Stimulated activated naive B cell treated with anti-CD40 and anti-IgM and Interleukin-4, amounts not matched to agents 10 μg/mL and 1 μg/mL and 100 μg/mL, for 72 hours (primary cell): ENCODE measurements at regions not wholly inside any gene's neighbourhood (a gene's known extent, or its start where the extent isn't known, plus 50 kb on each side); places are given as distances from the start of the nearest gene placed in this dataset.

Source experiments
- ATAC-seq, 2 donors: fragments of 150-1000 bp; cut with Tn5 transposase; replicated peaks; 2 replicates each; pipeline ENCODE4 v1.10.0; 2021; ENCODE audit warnings: moderate library complexity in 1 of 2
- DNase-seq: peaks from one replicate; pipeline ENCODE4 v3.0.0; 2021
- H3K27ac Mint-ChIP-seq: one replicate; pipeline ENCODE4 v1.8.0; 2022; ENCODE audit warnings: mild to moderate bottlenecking, mixed read lengths
- H3K27me3 Mint-ChIP-seq, 2 donors: one replicate each; pipeline ENCODE4 v1.8.0; 2022; ENCODE audit warnings: mixed read lengths in 2 of 2
- H3K36me3 Mint-ChIP-seq, 2 donors: one replicate each; pipeline ENCODE4 v1.8.0; 2022; ENCODE audit warnings: mixed read lengths in 2 of 2, mild to moderate bottlenecking in 1 of 2
- H3K4me1 Mint-ChIP-seq, 2 donors: one replicate each; pipeline ENCODE4 v1.8.0; 2022; ENCODE audit warnings: mixed read lengths in 2 of 2, mild to moderate bottlenecking in 1 of 2
- H3K4me3 Mint-ChIP-seq, 2 donors: one replicate each; pipeline ENCODE4 v1.8.0; 2022; ENCODE audit warnings: mild to moderate bottlenecking in 2 of 2, mixed read lengths in 2 of 2, moderate library complexity in 1 of 2
- H3K9me3 Mint-ChIP-seq, 2 donors: one replicate each; pipeline ENCODE4 v1.8.0; 2022; ENCODE audit warnings: mixed read lengths in 2 of 2, mild to moderate bottlenecking in 1 of 2

- H3K4me3 Mint-ChIP-seq = no peak overlapping the region
- DNase-seq (no peak), ATAC-seq (no peak)
- H3K4me1 Mint-ChIP-seq = no peaks in the 10 kb centered on the region
- no peaks in the 10 kb centered on the region for H3K36me3 Mint-ChIP-seq
- peaks cover 0 to 1% of the 10 kb centered on the region in 2 donors for H3K9me3 Mint-ChIP-seq
- no peak overlapping the region for H3K27ac Mint-ChIP-seq
- H3K27me3 Mint-ChIP-seq = no peaks in the 10 kb centered on the region
Observed at GRCh38 chr4:65193985-65194384, 476.3 kb downstream of the EPHA5 start.

GRCh38 chr4:65190780-65191179, 479.5 kb downstream of the EPHA5 start:
- DNase-seq (no peak), ATAC-seq (no peak)
- no peaks in the 10 kb centered on the region for H3K36me3 Mint-ChIP-seq
- H3K4me1 Mint-ChIP-seq = no peaks in the 10 kb centered on the region
- no peak overlapping the region for H3K27ac Mint-ChIP-seq
- H3K27me3 Mint-ChIP-seq = no peaks in the 10 kb centered on the region
- no peak overlapping the region for H3K4me3 Mint-ChIP-seq
- peaks cover 0 to 2% of the 10 kb centered on the region in 2 donors for H3K9me3 Mint-ChIP-seq

DNA sequence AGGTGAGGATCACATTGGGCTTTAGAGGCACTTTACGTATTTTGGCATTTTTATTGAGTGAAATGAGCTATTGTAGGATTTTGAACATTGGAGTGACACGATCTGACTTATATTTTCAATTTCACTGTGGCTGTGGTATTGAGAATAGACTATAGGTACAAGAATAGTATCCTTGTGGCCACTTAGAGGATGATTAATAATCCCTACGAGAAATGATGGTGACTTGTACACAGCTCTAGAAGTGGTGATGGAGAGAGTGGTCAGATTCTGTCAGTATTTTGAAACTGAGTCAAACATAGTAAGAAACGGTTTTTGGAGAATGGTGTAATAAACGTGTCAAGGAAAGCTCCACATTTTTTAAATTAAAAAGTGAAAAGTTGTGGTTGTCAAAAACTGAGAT, 494.7 kb downstream of the EPHA5 start:
- H3K36me3 Mint-ChIP-seq = no peaks in the 10 kb centered on the region
- H3K4me1 Mint-ChIP-seq = no peaks in the 10 kb centered on the region
- H3K27me3 Mint-ChIP-seq = no peaks in the 10 kb centered on the region
- H3K27ac Mint-ChIP-seq = no peak overlapping the region
- H3K4me3 Mint-ChIP-seq = no peak overlapping the region
- no peak for ATAC-seq
- peaks cover 0 to 4% of the 10 kb centered on the region in 2 donors for H3K9me3 Mint-ChIP-seq
- DNase-seq = no peak

DNA sequence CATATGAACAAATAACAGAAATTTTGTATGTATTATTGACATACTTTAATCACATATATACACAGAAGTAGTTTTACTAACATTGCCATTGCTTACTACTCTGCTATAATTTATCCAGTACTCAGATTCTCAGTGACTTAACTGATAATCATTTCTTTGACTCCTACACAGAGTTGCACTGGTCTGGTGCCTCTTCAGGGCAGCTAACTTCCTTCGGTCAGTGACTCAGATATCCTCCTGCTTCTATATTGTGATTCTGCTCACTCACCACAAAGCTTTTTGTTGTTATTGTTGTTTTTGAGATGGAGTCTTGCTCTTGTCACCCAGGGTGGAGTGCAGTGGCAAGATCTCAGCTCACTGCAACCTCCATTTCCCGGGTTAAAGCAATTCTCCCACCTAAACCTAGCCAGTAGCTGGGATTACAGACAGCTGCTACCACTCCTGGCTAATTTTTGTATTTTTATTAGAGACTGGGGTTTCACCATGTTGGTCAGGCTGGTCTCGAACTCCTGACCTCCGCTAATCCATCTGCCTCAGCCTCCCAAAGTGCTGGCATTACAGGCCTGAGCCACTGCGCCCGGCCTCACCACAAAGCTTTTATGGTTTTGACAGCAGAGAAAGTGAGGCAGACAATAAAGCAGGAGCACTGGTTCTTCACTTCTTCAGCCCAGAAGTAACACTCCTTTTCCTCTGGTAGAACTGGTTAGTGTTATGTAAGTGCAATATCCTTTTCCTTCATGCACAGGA, 499.3 kb downstream of the EPHA5 start:
- Mint-ChIP-seq H3K9me3 (peaks cover 0 to 3% of the 10 kb centered on the region in 2 donors), H3K36me3 (no peaks in the 10 kb centered on the region), H3K27ac (no peak overlapping the region), H3K4me1 (no peaks in the 10 kb centered on the region), H3K27me3 (no peaks in the 10 kb centered on the region), H3K4me3 (no peak overlapping the region)
- ATAC-seq (no peak), DNase-seq (no peak)

DNA sequence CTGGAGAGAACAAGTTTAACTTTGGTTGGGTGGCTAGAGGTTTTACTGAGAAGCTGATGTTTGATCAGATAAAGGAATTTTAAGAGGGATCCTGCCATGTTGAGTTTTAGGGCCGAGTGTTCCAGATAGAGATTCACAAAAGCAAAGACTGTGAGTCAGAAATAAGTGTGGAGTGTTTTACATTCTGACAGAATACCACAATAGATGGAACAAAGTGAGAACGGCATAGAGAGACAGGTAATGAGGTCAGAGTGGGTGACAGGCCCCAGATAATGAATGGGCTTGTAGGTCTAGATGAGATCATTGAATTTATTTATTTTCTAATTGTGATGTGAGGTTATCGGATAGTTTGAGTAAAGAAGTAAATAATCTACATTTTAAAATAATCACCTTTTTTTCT, 502.6 kb downstream of the EPHA5 start:
- no peaks in the 10 kb centered on the region for H3K36me3 Mint-ChIP-seq
- no peak overlapping the region for H3K4me3 Mint-ChIP-seq
- H3K4me1 Mint-ChIP-seq = no peaks in the 10 kb centered on the region
- DNase-seq (no peak), ATAC-seq (no peak)
- H3K9me3 Mint-ChIP-seq = no peaks in the 10 kb centered on the region
- H3K27ac Mint-ChIP-seq = no peak overlapping the region
- H3K27me3 Mint-ChIP-seq = no peaks in the 10 kb centered on the region

GRCh38 chr4:65152205-65152604, 518.1 kb downstream of the EPHA5 start:
- Mint-ChIP-seq H3K36me3 (no peaks in the 10 kb centered on the region), H3K4me3 (no peak overlapping the region), H3K27ac (no peak overlapping the region), H3K9me3 (peaks cover 4 to 5% of the 10 kb centered on the region in 2 donors), H3K4me1 (no peaks in the 10 kb centered on the region), H3K27me3 (no peaks in the 10 kb centered on the region)
- ATAC-seq = no peak
- no peak for DNase-seq

DNA sequence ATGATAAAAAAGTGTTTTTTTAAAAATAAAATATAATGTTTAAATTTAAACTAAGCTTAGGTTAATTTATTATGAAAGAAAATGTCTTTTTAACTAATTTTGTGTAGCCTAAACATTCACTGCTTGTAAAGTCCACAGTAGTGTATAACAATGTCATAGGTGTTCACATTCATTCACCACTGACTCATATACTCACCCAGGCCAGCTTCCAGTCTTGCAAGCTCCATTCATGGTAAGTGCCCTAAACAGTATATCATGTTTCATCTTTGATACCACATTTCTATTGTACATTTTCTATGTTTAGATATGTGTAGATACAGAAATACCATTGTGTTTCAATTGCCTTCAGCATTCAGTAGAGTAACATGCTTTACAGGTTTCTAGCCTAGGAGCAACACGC, 530.3 kb downstream of the EPHA5 start:
- ATAC-seq (no peak), DNase-seq (no peak)
- Mint-ChIP-seq H3K4me1 (no peaks in the 10 kb centered on the region), H3K4me3 (no peak overlapping the region), H3K36me3 (no peaks in the 10 kb centered on the region), H3K27me3 (no peaks in the 10 kb centered on the region), H3K27ac (no peak overlapping the region), H3K9me3 (peaks cover 17 to 25% of the 10 kb centered on the region in 2 donors)

DNA sequence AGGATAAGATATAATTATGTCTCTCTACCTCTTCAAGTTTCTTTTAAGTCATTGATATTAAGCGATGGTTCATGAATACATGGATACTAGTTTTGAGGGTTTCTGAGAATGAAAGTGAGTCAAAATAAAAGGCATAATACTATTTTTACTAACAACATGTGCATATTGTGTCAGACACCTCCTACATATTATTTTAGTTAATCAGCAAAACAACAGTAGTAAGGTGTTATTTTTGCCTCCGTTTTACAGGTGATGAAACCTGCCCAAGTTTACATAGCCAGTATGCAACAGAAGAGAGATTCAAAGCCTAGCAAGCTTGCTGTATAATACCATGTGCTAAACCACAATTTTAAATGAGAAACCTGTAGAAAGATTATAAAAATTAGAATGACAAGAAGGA, 544.1 kb downstream of the EPHA5 start:
- H3K27me3 Mint-ChIP-seq = no peaks in the 10 kb centered on the region
- ATAC-seq (no peak), DNase-seq (no peak)
- H3K27ac Mint-ChIP-seq = no peak overlapping the region
- no peaks in the 10 kb centered on the region for H3K36me3 Mint-ChIP-seq
- H3K4me1 Mint-ChIP-seq = no peaks in the 10 kb centered on the region
- H3K4me3 Mint-ChIP-seq = no peak overlapping the region
- H3K9me3 Mint-ChIP-seq = peaks cover 0 to 2% of the 10 kb centered on the region in 2 donors

DNA sequence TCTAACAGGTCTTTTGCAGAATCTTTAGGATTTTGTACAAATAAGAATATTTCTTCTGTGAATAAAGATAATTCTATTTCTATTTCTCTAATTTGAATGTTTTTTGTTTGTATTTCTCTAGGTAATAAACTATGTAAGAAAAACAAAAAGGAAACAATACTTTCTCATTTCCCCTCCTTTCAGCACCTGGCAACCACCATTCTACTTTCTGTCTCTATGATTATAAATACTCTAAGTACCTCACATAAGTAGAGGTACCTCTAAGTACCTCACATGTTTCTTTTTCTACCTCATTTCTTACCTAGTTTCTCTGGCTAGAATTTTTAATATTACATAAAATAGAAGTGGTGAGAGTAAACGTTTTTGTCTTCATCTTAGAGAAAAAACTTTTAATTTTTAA, 550.0 kb downstream of the EPHA5 start:
- no peaks in the 10 kb centered on the region for H3K4me1 Mint-ChIP-seq
- no peak overlapping the region for H3K27ac Mint-ChIP-seq
- no peak for DNase-seq
- ATAC-seq = no peak
- H3K4me3 Mint-ChIP-seq = no peak overlapping the region
- H3K36me3 Mint-ChIP-seq = no peaks in the 10 kb centered on the region
- peaks cover 2 to 4% of the 10 kb centered on the region in 2 donors for H3K9me3 Mint-ChIP-seq
- H3K27me3 Mint-ChIP-seq = no peaks in the 10 kb centered on the region

GRCh38 chr4:65102419-65102818, 567.9 kb downstream of the EPHA5 start:
- H3K27ac Mint-ChIP-seq = no peak overlapping the region
- no peaks in the 10 kb centered on the region for H3K4me1 Mint-ChIP-seq
- DNase-seq (no peak), ATAC-seq (no peak)
- H3K36me3 Mint-ChIP-seq = no peaks in the 10 kb centered on the region
- H3K4me3 Mint-ChIP-seq = no peak overlapping the region
- H3K9me3 Mint-ChIP-seq = peaks cover 0 to 5% of the 10 kb centered on the region in 2 donors
- H3K27me3 Mint-ChIP-seq = no peaks in the 10 kb centered on the region

DNA sequence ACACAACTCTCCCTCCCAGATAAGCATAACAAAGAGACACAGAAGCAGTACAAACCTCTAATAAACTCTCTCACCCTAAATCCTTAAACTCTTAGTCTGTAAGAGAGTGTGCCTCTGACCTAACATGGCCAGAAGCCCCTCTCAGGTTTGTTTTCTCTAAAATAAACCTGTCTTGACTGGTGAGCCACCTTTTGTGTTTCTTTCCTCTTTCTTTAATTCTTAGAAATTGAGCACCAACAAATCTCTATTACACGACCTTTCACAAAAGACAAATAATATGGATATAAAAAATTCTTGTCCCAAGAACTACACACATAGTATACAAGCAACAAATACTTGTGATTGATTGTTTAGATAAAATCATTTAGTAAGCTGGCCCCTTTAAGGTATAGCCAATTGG, 573.7 kb downstream of the EPHA5 start:
- no peaks in the 10 kb centered on the region for H3K36me3 Mint-ChIP-seq
- no peaks in the 10 kb centered on the region for H3K27me3 Mint-ChIP-seq
- peaks cover 4% of the 10 kb centered on the region in 2 donors for H3K9me3 Mint-ChIP-seq
- DNase-seq (no peak), ATAC-seq (no peak)
- no peaks in the 10 kb centered on the region for H3K4me1 Mint-ChIP-seq
- no peak overlapping the region for H3K4me3 Mint-ChIP-seq
- H3K27ac Mint-ChIP-seq = no peak overlapping the region

GRCh38 chr4:65089666-65090065, 580.6 kb downstream of the EPHA5 start:
- no peaks in the 10 kb centered on the region for H3K4me1 Mint-ChIP-seq

GRCh38 chr4:65083076-65083475, 587.2 kb downstream of the EPHA5 start:
- no peak overlapping the region for H3K4me3 Mint-ChIP-seq
- no peaks in the 10 kb centered on the region for H3K27me3 Mint-ChIP-seq
- no peaks in the 10 kb centered on the region for H3K36me3 Mint-ChIP-seq
- H3K27ac Mint-ChIP-seq = no peak overlapping the region
- DNase-seq = no peak
- peaks cover 8% of the 10 kb centered on the region in 2 donors for H3K9me3 Mint-ChIP-seq
- no peaks in the 10 kb centered on the region for H3K4me1 Mint-ChIP-seq
- ATAC-seq = no peak

More at GRCh38 chr4:65089666-65090065, 580.6 kb downstream of the EPHA5 start:
- DNase-seq (no peak), ATAC-seq (no peak)
- Mint-ChIP-seq H3K27me3 (no peaks in the 10 kb centered on the region), H3K4me3 (no peak overlapping the region), H3K9me3 (peaks cover under 1 to 4% of the 10 kb centered on the region in 2 donors), H3K36me3 (no peaks in the 10 kb centered on the region), H3K27ac (no peak overlapping the region)

GRCh38 chr4:65071564-65071963, 598.7 kb downstream of the EPHA5 start:
- no peak for ATAC-seq
- no peak for DNase-seq
- no peaks in the 10 kb centered on the region for H3K9me3 Mint-ChIP-seq
- no peaks in the 10 kb centered on the region for H3K4me1 Mint-ChIP-seq
- no peak overlapping the region for H3K4me3 Mint-ChIP-seq
- no peak overlapping the region for H3K27ac Mint-ChIP-seq
- H3K27me3 Mint-ChIP-seq = no peaks in the 10 kb centered on the region
- H3K36me3 Mint-ChIP-seq = no peaks in the 10 kb centered on the region

DNA sequence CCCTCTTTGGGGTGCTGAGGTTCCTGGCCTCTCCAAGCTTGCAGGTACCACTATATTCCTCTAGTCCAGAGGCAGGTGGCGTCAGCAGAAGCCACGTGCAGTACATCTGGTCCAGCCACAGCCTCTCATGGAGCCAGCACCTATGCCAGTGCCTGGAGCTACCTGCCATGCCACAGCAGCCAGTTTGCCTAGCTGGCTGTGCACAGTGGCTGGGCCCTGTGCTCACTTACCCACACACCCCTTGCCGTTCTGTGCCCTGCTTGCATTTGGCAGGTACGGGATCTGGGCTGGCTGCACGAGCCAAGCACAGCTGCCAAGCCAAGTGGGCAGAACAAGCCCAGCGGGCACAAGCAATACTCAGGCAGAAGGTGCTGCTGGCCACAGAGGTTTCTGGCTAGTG, 601.1 kb downstream of the EPHA5 start:
- Mint-ChIP-seq H3K4me3 (no peak overlapping the region), H3K36me3 (no peaks in the 10 kb centered on the region), H3K9me3 (no peaks in the 10 kb centered on the region), H3K4me1 (no peaks in the 10 kb centered on the region), H3K27ac (no peak overlapping the region), H3K27me3 (no peaks in the 10 kb centered on the region)
- no peak for DNase-seq
- ATAC-seq = no peak

- Mint-ChIP-seq H3K36me3 (no peaks in the 10 kb centered on the region), H3K4me1 (no peaks in the 10 kb centered on the region), H3K4me3 (no peak overlapping the region), H3K9me3 (peaks cover 0 to 2% of the 10 kb centered on the region in 2 donors), H3K27ac (no peak overlapping the region), H3K27me3 (no peaks in the 10 kb centered on the region)
- no peak for ATAC-seq
- DNase-seq = no peak
Observed at GRCh38 chr4:65066106-65066505, 604.2 kb downstream of the EPHA5 start.
